ENCODE measurements at regions not wholly inside any gene's neighbourhood (a gene's known extent, or its start where the extent isn't known, plus 50 kb on each side); places are given as distances from the start of the nearest gene placed in this dataset.

GRCh38 chr13:34035676-34036325 lies 217.9 kb downstream of the RFC3 start:
- Histone ChIP-seq H3K9ac (replicated peaks; ENCODE audit: extremely low read depth, insufficient read depth, low read length) (no peak overlapping the region), H3K4me2 (ENCODE audit: insufficient read depth, low read length) (no peak overlapping the region), H2AFZ (ENCODE audit: low read depth, low read length) (no peak overlapping the region), H3K27me3 (ENCODE audit: control insufficient read depth in 2 of 2, insufficient read depth in 2 of 2, low read length in 2 of 2) (no peaks in the 10 kb centered on the region), H3K27ac (ENCODE audit: insufficient read depth, low read depth, low read length) (no peak overlapping the region), H3K79me2 (ENCODE audit: control insufficient read depth, insufficient read depth, low read length) (no peaks in the 10 kb centered on the region), H3K9me1 (replicated peaks; ENCODE audit: control insufficient read depth, extremely low read depth, insufficient read depth, low read length) (no peaks in the 10 kb centered on the region), H3K4me3 (replicated peaks in 1 of 3; ENCODE audit: insufficient read depth in 1 of 3, low read depth in 1 of 3, low read length in 3 of 3) (no peak overlapping the region), H4K20me1 (replicated peaks; ENCODE audit: control insufficient read depth, extremely low read depth, insufficient read depth, low read length) (no peaks in the 10 kb centered on the region), H3K36me3 (ENCODE audit: control insufficient read depth in 2 of 2, extremely low read depth in 1 of 2, insufficient read depth in 2 of 2, low read length in 2 of 2) (no peaks in the 10 kb centered on the region), H3K9me3 (replicated peaks; ENCODE audit: control insufficient read depth, insufficient read depth, low read length) (no peaks in the 10 kb centered on the region), H3K4me1 (ENCODE audit: control insufficient read depth, extremely low read depth, insufficient read depth, low read length) (peaks cover under 1% of the 10 kb centered on the region)
- no peak for DNase-seq (ENCODE audit: low read depth, low spot score)
- intact Hi-C loops (cut with micrococcal nuclease) (no loop called here), dilution Hi-C loops (cut with MboI; ENCODE audit: extremely low pct_ligation_motif_present, low sequenced_read_pairs) (no loop called here)
- BruUV-seq (replicated peaks), result no TSS peak
- TF ChIP-seq MYC (IDR thresholded peaks at IDR 0.05; ENCODE audit: low read depth, low read length) (no peak), GATA2 (IDR thresholded peaks at IDR 0.05; ENCODE audit: insufficient read depth, insufficient read length, low read depth, low read length) (no peak), POLR2A (IDR thresholded peaks at IDR 0.05; ENCODE audit: low read depth, low read length) (no peak), JUN (IDR thresholded peaks at IDR 0.05; ENCODE audit: borderline replicate concordance, insufficient read depth, insufficient read length, low read depth) (no peak), MAX (IDR thresholded peaks at IDR 0.05; ENCODE audit: insufficient read depth, insufficient read length) (no peak), CTCF (IDR thresholded peaks at IDR 0.05; ENCODE audit: extremely low read depth in 1 of 2, insufficient read depth in 1 of 2, low read depth in 1 of 2, low read length in 2 of 2) (no peak), FOS (IDR thresholded peaks at IDR 0.05; ENCODE audit: borderline replicate concordance, insufficient read depth, low read length) (no peak), POLR2AphosphoS5 (IDR thresholded peaks at IDR 0.05; ENCODE audit: insufficient read depth, low read depth, low read length) (no peak), EZH2 (IDR thresholded peaks at IDR 0.05; ENCODE audit: borderline replicate concordance, low read depth, low read length, severe bottlenecking) (no peak)
- no peak for FAIRE-seq
- CTCF ChIA-PET, result no interaction called here
- POLR2A ChIA-PET, result no interaction called here
